WERI-Rb-1 (cell line): ENCODE measurements at regions not wholly inside any gene's neighbourhood (a gene's known extent, or its start where the extent isn't known, plus 50 kb on each side); places are given as distances from the start of the nearest gene placed in this dataset.

Source experiments
- DNase-seq: peaks from one replicate; pipeline ENCODE4 v3.0.0-alpha.2; 2020
- H3K27ac ChIP-seq: fragments of 250-450 bp; sonication (Bioruptor Pico); 2 replicates; pipeline ENCODE4 v1.5.1; 2020; ENCODE audit warnings: mild to moderate bottlenecking, moderate library complexity
- H3K27me3 ChIP-seq: fragments of 250-450 bp; sonication (Bioruptor Pico); 2 replicates; pipeline ENCODE4 v1.5.1; 2021; ENCODE audit warnings: mild to moderate bottlenecking, low read depth, moderate library complexity; ENCODE audit not compliant: insufficient read depth, severe bottlenecking
- H3K36me3 ChIP-seq: fragments of 250-450 bp; sonication (Bioruptor Pico); 2 replicates; pipeline ENCODE4 v1.5.1; 2020; ENCODE audit warnings: mild to moderate bottlenecking, moderate library complexity
- H3K4me3 ChIP-seq: 2 replicates; pipeline ENCODE4 v1.5.1; 2011; ENCODE audit warnings: low read depth, mild to moderate bottlenecking, control low read depth, low read length
- H3K9me3 ChIP-seq: fragments of 250-450 bp; sonication (Bioruptor Pico); 2 replicates; pipeline ENCODE4 v1.5.1; 2021; ENCODE audit warnings: mild to moderate bottlenecking, moderate library complexity; ENCODE audit not compliant: severe bottlenecking
- TF ChIP-seq, protein P1 (sequence below): IDR thresholded peaks from 2 replicates; pipeline ENCODE4 v1.5.1; 2011; ENCODE audit warnings: low read depth, mild to moderate bottlenecking, control low read depth, inconsistent platforms, low read length

GRCh38 chr13:73741742-73742141, 392.5 kb downstream of the KLF12 start:
- Histone ChIP-seq H3K27me3 (no peaks in the 10 kb centered on the region), H3K4me3 (no peak overlapping the region), H3K9me3 (no peaks in the 10 kb centered on the region), H3K36me3 (no peaks in the 10 kb centered on the region), H3K27ac (no peak overlapping the region)
- TF ChIP-seq, protein P1, sequence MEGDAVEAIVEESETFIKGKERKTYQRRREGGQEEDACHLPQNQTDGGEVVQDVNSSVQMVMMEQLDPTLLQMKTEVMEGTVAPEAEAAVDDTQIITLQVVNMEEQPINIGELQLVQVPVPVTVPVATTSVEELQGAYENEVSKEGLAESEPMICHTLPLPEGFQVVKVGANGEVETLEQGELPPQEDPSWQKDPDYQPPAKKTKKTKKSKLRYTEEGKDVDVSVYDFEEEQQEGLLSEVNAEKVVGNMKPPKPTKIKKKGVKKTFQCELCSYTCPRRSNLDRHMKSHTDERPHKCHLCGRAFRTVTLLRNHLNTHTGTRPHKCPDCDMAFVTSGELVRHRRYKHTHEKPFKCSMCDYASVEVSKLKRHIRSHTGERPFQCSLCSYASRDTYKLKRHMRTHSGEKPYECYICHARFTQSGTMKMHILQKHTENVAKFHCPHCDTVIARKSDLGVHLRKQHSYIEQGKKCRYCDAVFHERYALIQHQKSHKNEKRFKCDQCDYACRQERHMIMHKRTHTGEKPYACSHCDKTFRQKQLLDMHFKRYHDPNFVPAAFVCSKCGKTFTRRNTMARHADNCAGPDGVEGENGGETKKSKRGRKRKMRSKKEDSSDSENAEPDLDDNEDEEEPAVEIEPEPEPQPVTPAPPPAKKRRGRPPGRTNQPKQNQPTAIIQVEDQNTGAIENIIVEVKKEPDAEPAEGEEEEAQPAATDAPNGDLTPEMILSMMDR = no peak
- DNase-seq = no peak

GRCh38 chr13:73741111-73741510, 393.1 kb downstream of the KLF12 start:
- Histone ChIP-seq H3K9me3 (no peaks in the 10 kb centered on the region), H3K27ac (no peak overlapping the region), H3K4me3 (no peak overlapping the region), H3K27me3 (no peaks in the 10 kb centered on the region), H3K36me3 (no peaks in the 10 kb centered on the region; the same call in 1 of the 2 replicates)
- TF ChIP-seq, protein P1 = no peak
- DNase-seq = no peak

DNA sequence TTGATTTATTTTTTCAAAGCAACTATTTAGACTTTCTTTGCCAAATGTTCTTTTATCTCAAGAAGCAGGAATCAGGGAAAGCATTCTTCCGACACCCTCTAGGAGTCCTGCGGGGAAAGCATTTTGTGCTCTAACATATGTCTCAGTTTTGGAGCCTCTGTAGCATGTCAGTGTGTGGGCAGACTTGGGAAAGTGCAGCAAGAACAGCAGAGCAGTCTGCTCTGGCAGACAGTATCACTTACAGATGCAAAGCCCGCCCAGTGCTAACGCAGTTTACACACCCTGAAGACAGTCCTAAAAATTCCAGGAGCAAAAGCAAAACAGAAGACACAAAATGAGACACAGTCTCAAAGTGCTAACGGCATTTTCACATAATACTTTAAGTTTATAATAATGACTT, 393.5 kb downstream of the KLF12 start:
- H3K27me3 ChIP-seq = no peaks in the 10 kb centered on the region
- no peaks in the 10 kb centered on the region; the same call in 1 of the 2 replicates for H3K36me3 ChIP-seq
- no peak overlapping the region for H3K27ac ChIP-seq
- DNase-seq = no peak
- H3K9me3 ChIP-seq = no peaks in the 10 kb centered on the region
- TF ChIP-seq, protein P1 = no peak
- no peak overlapping the region for H3K4me3 ChIP-seq

- DNase-seq = no peak
These were observed 394.8 kb downstream of the KLF12 start for GRCh38 chr13:73739394-73739793.

GRCh38 chr13:73738626-73739025, 395.6 kb downstream of the KLF12 start:
- H3K36me3 ChIP-seq = no peaks in the 10 kb centered on the region; the same call in 1 of the 2 replicates
- TF ChIP-seq, protein P1 = no peak

More at GRCh38 chr13:73739394-73739793, 394.8 kb downstream of the KLF12 start:
- no peaks in the 10 kb centered on the region; the same call in 1 of the 2 replicates for H3K36me3 ChIP-seq
- H3K27ac ChIP-seq = no peak overlapping the region
- no peak overlapping the region for H3K4me3 ChIP-seq
- H3K9me3 ChIP-seq = no peaks in the 10 kb centered on the region
- TF ChIP-seq, protein P1 = no peak
- no peaks in the 10 kb centered on the region for H3K27me3 ChIP-seq

DNA sequence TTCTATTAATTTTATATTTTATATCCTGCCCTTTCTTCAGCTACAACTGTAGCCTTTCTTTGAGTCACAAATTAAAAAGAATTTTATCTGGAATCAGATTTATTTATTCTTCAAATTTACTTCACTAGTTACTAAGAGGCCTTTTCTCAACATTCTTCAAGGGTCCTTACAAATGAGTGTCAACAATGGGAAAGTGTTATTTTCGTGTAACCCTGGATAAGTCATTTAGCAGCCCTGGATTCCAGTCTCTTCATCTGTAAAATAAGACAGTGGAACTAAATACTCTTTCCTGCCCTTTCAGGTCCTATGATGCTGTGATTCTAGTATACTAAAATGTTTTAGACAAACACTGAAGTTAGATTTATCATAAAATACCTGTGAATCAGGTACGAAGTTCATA, 397.0 kb downstream of the KLF12 start:
- TF ChIP-seq, protein P1 = no peak
- H3K4me3 ChIP-seq = no peak overlapping the region
- no peaks in the 10 kb centered on the region for H3K27me3 ChIP-seq
- no peak overlapping the region for H3K27ac ChIP-seq
- H3K36me3 ChIP-seq = no peaks in the 10 kb centered on the region; the same call in 1 of the 2 replicates
- no peak for DNase-seq
- H3K9me3 ChIP-seq = no peaks in the 10 kb centered on the region

More at GRCh38 chr13:73738626-73739025, 395.6 kb downstream of the KLF12 start:
- H3K27ac ChIP-seq = no peak overlapping the region
- no peaks in the 10 kb centered on the region for H3K27me3 ChIP-seq
- no peaks in the 10 kb centered on the region for H3K9me3 ChIP-seq
- H3K4me3 ChIP-seq = no peak overlapping the region
- DNase-seq = no peak
